ENCODE measurements at regions not wholly inside any gene's neighbourhood (a gene's known extent, or its start where the extent isn't known, plus 50 kb on each side); places are given as distances from the start of the nearest gene placed in this dataset.

DNA sequence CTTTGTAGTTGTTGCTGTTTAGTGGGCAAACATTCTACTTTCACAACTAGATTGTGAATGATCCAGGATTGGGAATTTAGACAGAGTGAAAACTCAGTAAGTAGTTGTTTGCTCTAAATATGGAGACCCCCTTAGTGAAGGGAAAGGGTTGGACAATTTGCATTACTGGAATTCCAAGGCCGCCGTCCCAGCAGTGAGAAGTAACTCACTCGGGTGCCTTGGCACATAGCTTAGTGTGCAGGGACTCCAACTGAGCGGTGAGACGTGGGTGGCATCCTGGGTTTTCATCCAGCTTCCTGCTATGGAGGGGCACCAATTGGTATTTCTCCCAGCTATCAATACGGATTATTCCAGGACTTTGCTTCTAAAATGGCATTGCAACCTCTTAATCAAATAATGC lies 69.7 kb upstream of the FCN1 start:
- 24% methylated on average over 6 of the region's 6 CpGs for WGBS (ENCODE audit: low lambda C conversion rate)
- no peak for DNase-seq
- Histone ChIP-seq H2AFZ (ENCODE audit: low read depth) (no peak overlapping the region), H3K9me3 (no peaks in the 10 kb centered on the region), H3K9ac (no peak overlapping the region), H3K4me2 (no peak overlapping the region), H3K27me3 (ENCODE audit: insufficient read depth) (no peaks in the 10 kb centered on the region), H3K79me2 (ENCODE audit: insufficient read depth) (no peaks in the 10 kb centered on the region), H3K4me3 (ENCODE audit: low read depth in 2 of 2, low read length in 1 of 2) (no peak overlapping the region), H3F3A (replicated peaks; ENCODE audit: insufficient read depth) (no peaks in the 10 kb centered on the region), H3K4me1 (ENCODE audit: control insufficient read depth in 1 of 2, insufficient read depth in 2 of 2, low read depth in 1 of 2, low read length in 1 of 2) (peaks cover 0 to 5% of the 10 kb centered on the region in 2 experiments; a peak in 1 of 4 replicates), H3K27ac (ENCODE audit: low read depth in 2 of 2, low read length in 1 of 2) (no peak overlapping the region), H3K9me2 (no peaks in the 10 kb centered on the region), H4K20me1 (ENCODE audit: insufficient read depth) (no peaks in the 10 kb centered on the region), H3K36me3 (replicated peaks in 1 of 2; ENCODE audit: control insufficient read depth in 1 of 2, insufficient read depth in 2 of 2, low read length in 1 of 2) (no peaks in the 10 kb centered on the region)
- ChIA-PET CTCF (no interaction called here), POLR2A (no interaction called here)
- TF ChIP-seq PBX3 (IDR thresholded peaks at IDR 0.05) (no peak), CHD2 (IDR thresholded peaks at IDR 0.05; ENCODE audit: low read length, partially characterized antibody) (no peak), RXRA (IDR thresholded peaks at IDR 0.05; ENCODE audit: borderline replicate concordance, low read depth) (no peak), ELF1 (IDR thresholded peaks at IDR 0.05) (no peak), SMC3 (IDR thresholded peaks at IDR 0.05; ENCODE audit: low read depth, low read length) (no peak), MAX (IDR thresholded peaks at IDR 0.05; ENCODE audit: low read depth) (no peak), GABPA (IDR thresholded peaks at IDR 0.05; ENCODE audit: low read depth) (no peak), POLR2AphosphoS5 (IDR thresholded peaks at IDR 0.05; ENCODE audit: low read depth, low read length) (no peak), YY1 (IDR thresholded peaks at IDR 0.05; ENCODE audit: low read depth) (no peak), RCOR1 (IDR thresholded peaks at IDR 0.05; ENCODE audit: low read length) (no peak), CTCF (IDR thresholded peaks at IDR 0.05) (no peak), TEAD4 (IDR thresholded peaks at IDR 0.05; ENCODE audit: borderline replicate concordance, insufficient read depth) (no peak), EP300 (IDR thresholded peaks at IDR 0.05; ENCODE audit: borderline replicate concordance in 1 of 2, low read depth in 1 of 2, low read length in 1 of 2) (no peak), TCF12 (IDR thresholded peaks at IDR 0.05) (no peak), GATA2 (CRISPR knock-in tag; IDR thresholded peaks at IDR 0.05) (no peak), FOXM1 (IDR thresholded peaks at IDR 0.05; ENCODE audit: low read depth) (no peak), MXI1 (IDR thresholded peaks at IDR 0.05; ENCODE audit: low read depth, low read length) (no peak)
- TF ChIP-seq, protein P1, sequence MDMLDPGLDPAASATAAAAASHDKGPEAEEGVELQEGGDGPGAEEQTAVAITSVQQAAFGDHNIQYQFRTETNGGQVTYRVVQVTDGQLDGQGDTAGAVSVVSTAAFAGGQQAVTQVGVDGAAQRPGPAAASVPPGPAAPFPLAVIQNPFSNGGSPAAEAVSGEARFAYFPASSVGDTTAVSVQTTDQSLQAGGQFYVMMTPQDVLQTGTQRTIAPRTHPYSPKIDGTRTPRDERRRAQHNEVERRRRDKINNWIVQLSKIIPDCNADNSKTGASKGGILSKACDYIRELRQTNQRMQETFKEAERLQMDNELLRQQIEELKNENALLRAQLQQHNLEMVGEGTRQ (IDR thresholded peaks at IDR 0.05; ENCODE audit: borderline replicate concordance, low read depth, low read length): no peak
